ENCODE measurements at regions not wholly inside any gene's neighbourhood (a gene's known extent, or its start where the extent isn't known, plus 50 kb on each side); places are given as distances from the start of the nearest gene placed in this dataset.

- no peak overlapping the region for H2AFZ ChIP-seq (ENCODE audit: low read length)
- no peak overlapping the region for H3K4me3 ChIP-seq (ENCODE audit: low read length)
- BruUV-seq (replicated peaks) = no TSS peak
- peaks cover 18% of the 10 kb centered on the region; the same call in 1 of the 2 replicates for H3K27me3 ChIP-seq (ENCODE audit: low read length)
- ChIA-PET CTCF (no interaction called here), POLR2A (ENCODE audit: unreplicated experiment) (no interaction called here)
- no peak overlapping the region for H3K9ac ChIP-seq (ENCODE audit: low read length)
- no peak overlapping the region for H3K27ac ChIP-seq (ENCODE audit: low read length)
- TF ChIP-seq CTCF (conservative IDR thresholded peaks at IDR 0.05; ENCODE audit: low read depth, low read length) = no peak
- TF ChIP-seq EZH2phosphoT487 (IDR thresholded peaks at IDR 0.05; ENCODE audit: borderline replicate concordance, low read length) = no peak
- TF ChIP-seq EZH2 (IDR thresholded peaks at IDR 0.05; ENCODE audit: low read length, unreplicated experiment) = no peak
- no peaks in the 10 kb centered on the region for H3K36me3 ChIP-seq (ENCODE audit: low read depth, low read length)
- ATAC-seq = no peak
- no peaks in the 10 kb centered on the region for H3F3A ChIP-seq (ENCODE audit: low read length, unreplicated experiment)
- H3K79me2 ChIP-seq (ENCODE audit: low read length) = no peaks in the 10 kb centered on the region
- H3K9me2 ChIP-seq (replicated peaks; ENCODE audit: low read length) = no peaks in the 10 kb centered on the region
- no peak for DNase-seq
- H4K20me1 ChIP-seq (ENCODE audit: low read length) = no peaks in the 10 kb centered on the region
- no peaks in the 10 kb centered on the region for H3K4me1 ChIP-seq (ENCODE audit: insufficient read depth, low read length)
- H3K9me3 ChIP-seq (ENCODE audit: low read length) = no peaks in the 10 kb centered on the region
- intact Hi-C loops (cut with micrococcal nuclease) = no loop called here
- no peak overlapping the region for H3K4me2 ChIP-seq (ENCODE audit: low read length)
These were observed 186.6 kb upstream of the MTNR1B start for GRCh38 chr11:92782806-92783205.

- ChIA-PET POLR2A (ENCODE audit: unreplicated experiment) (no interaction called here), CTCF (no interaction called here)
- no peaks in the 10 kb centered on the region for H3F3A ChIP-seq (ENCODE audit: low read length, unreplicated experiment)
- H3K9me3 ChIP-seq (ENCODE audit: low read length) = no peaks in the 10 kb centered on the region
- H4K20me1 ChIP-seq (ENCODE audit: low read length) = no peaks in the 10 kb centered on the region
- H3K9me2 ChIP-seq (replicated peaks; ENCODE audit: low read length) = no peaks in the 10 kb centered on the region
- no peak overlapping the region for H3K27ac ChIP-seq (ENCODE audit: low read length)
- no TSS peak for BruUV-seq (replicated peaks)
- no peaks in the 10 kb centered on the region for H3K79me2 ChIP-seq (ENCODE audit: low read length)
- no peak overlapping the region for H3K4me3 ChIP-seq (ENCODE audit: low read length)
- H3K9ac ChIP-seq (ENCODE audit: low read length) = no peak overlapping the region
- no peak for ATAC-seq
- intact Hi-C loops (cut with micrococcal nuclease) = no loop called here
- H3K27me3 ChIP-seq (ENCODE audit: low read length) = peaks cover 18% of the 10 kb centered on the region; the same call in 1 of the 2 replicates
- H3K4me2 ChIP-seq (ENCODE audit: low read length) = no peak overlapping the region
- no peaks in the 10 kb centered on the region for H3K36me3 ChIP-seq (ENCODE audit: low read depth, low read length)
- no peak for TF ChIP-seq CTCF (conservative IDR thresholded peaks at IDR 0.05; ENCODE audit: low read depth, low read length)
- TF ChIP-seq EZH2 (IDR thresholded peaks at IDR 0.05; ENCODE audit: low read length, unreplicated experiment) = no peak
- DNase-seq = no peak
- no peaks in the 10 kb centered on the region for H3K4me1 ChIP-seq (ENCODE audit: insufficient read depth, low read length)
- H2AFZ ChIP-seq (ENCODE audit: low read length) = no peak overlapping the region
These were observed 185.1 kb upstream of the MTNR1B start for GRCh38 chr11:92784331-92784730.

DNA sequence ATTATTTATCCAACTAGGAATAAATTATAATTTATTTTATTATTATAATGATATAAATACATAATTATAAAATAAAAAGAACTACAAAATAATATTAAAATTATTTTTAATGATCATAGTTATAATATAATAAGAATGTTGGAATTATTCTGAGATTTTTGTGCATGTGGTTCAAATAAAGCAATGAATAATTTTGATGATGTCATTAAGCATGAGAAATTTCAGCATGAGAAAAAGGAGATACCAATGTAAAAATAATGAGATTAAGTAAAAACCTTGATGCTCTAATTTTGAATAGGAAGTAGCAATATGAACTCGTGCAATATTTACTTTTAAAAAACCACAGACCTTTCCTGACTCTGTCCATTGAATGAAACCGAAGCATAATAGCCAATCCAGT lies 181.8 kb upstream of the MTNR1B start:
- ATAC-seq (no peak), DNase-seq (no peak)
- Histone ChIP-seq H3K4me2 (ENCODE audit: low read length) (no peak overlapping the region), H3K9me3 (ENCODE audit: low read length) (no peaks in the 10 kb centered on the region), H3K9ac (ENCODE audit: low read length) (no peak overlapping the region), H3K9me2 (replicated peaks; ENCODE audit: low read length) (no peaks in the 10 kb centered on the region), H2AFZ (ENCODE audit: low read length) (no peak overlapping the region), H3K4me1 (ENCODE audit: insufficient read depth, low read length) (no peaks in the 10 kb centered on the region), H3F3A (ENCODE audit: low read length, unreplicated experiment) (no peaks in the 10 kb centered on the region), H3K27ac (ENCODE audit: low read length) (no peak overlapping the region), H3K4me3 (ENCODE audit: low read length) (no peak overlapping the region), H3K79me2 (ENCODE audit: low read length) (no peaks in the 10 kb centered on the region), H3K27me3 (ENCODE audit: low read length) (peaks cover 29% of the 10 kb centered on the region; the same call in 1 of the 2 replicates), H3K36me3 (ENCODE audit: low read depth, low read length) (no peaks in the 10 kb centered on the region), H4K20me1 (ENCODE audit: low read length) (no peaks in the 10 kb centered on the region)
- no peak for TF ChIP-seq EZH2 (IDR thresholded peaks at IDR 0.05; ENCODE audit: low read length, unreplicated experiment)
- TF ChIP-seq CTCF (conservative IDR thresholded peaks at IDR 0.05; ENCODE audit: low read depth, low read length) = no peak
- no peak for TF ChIP-seq EZH2phosphoT487 (IDR thresholded peaks at IDR 0.05; ENCODE audit: borderline replicate concordance, low read length)
- intact Hi-C loops (cut with micrococcal nuclease) = no loop called here
- ChIA-PET POLR2A (ENCODE audit: unreplicated experiment) (no interaction called here), CTCF (no interaction called here)
- BruUV-seq (replicated peaks) = no TSS peak
